K562 (cell line): ENCODE measurements at regions not wholly inside any gene's neighbourhood (a gene's known extent, or its start where the extent isn't known, plus 50 kb on each side); places are given as distances from the start of the nearest gene placed in this dataset.

ENCODE experiments used
- CBFA2T2 ChIP-seq: fragments of 450-650 bp; conservative IDR thresholded peaks from 2 replicates; pipeline ENCODE4 v1.6.1; 2017; ENCODE audit warnings: mild to moderate bottlenecking
- CTCF ChIP-seq, 3 experiments: IDR thresholded peaks in 2 of 3; conservative IDR thresholded peaks in 1 of 3; 2 replicates each; pipeline ENCODE4 v1.5.1; 2011 to 2012; ENCODE audit warnings: low read length in 3 of 3, mild to moderate bottlenecking in 3 of 3, control low read depth in 2 of 3, improper control_type of control experiment in 1 of 3, inconsistent platforms in 1 of 3, low read depth in 1 of 3, mixed read lengths in 1 of 3, moderate library complexity in 1 of 3; ENCODE audit not compliant: insufficient read depth in 2 of 3
- ELK1 ChIP-seq: sonication (generic); formaldehyde crosslinking; IDR thresholded peaks from 2 replicates; pipeline ENCODE4 v1.8.1; 2022; ENCODE audit warnings: missing genetic modification reagents
- FOXM1 ChIP-seq, 2 experiments: fragments of 450-650 bp in 1 of 2; sonication (generic) in 1 of 2; formaldehyde crosslinking in 1 of 2; IDR thresholded peaks; 2 replicates each; pipeline versions ENCODE4 v1.6.1 to v1.9.0; 2017 to 2022; ENCODE audit warnings: low read depth in 2 of 2, mild to moderate bottlenecking in 2 of 2, missing genetic modification reagents in 1 of 2, moderate library complexity in 1 of 2
- HBP1 ChIP-seq: fragments of 450-650 bp; formaldehyde crosslinking; IDR thresholded peaks from 2 replicates; pipeline ENCODE4 v1.4.0; 2022; ENCODE audit warnings: missing genetic modification characterization
- KDM5B ChIP-seq: fragments of 200-600 bp; sonication (generic); IDR thresholded peaks from 2 replicates; pipeline ENCODE4 v1.6.1; 2012; ENCODE audit warnings: low read depth, mild to moderate bottlenecking, moderate library complexity, low read length, control low read depth, inconsistent platforms; ENCODE audit not compliant: insufficient replicate concordance
- PHF8 ChIP-seq: fragments of 200-600 bp; sonication (generic); IDR thresholded peaks from 2 replicates; pipeline ENCODE4 v1.6.1; 2012; ENCODE audit warnings: mixed run types, mild to moderate bottlenecking, inconsistent platforms, low read length, moderate library complexity, borderline replicate concordance
- ZBED1 ChIP-seq: IDR thresholded peaks from 2 replicates; pipeline ENCODE4 v1.6.1; 2014
- ZNF274 ChIP-seq: IDR thresholded peaks from 2 replicates; pipeline ENCODE4 v1.6.1; 2011; ENCODE audit warnings: low read depth, mild to moderate bottlenecking, low read length, moderate library complexity, borderline replicate concordance

- TF ChIP-seq ZNF274 = no peak
- TF ChIP-seq CTCF (IDR thresholded peaks at IDR 0.05 in 2 of 3, conservative IDR thresholded peaks at IDR 0.05 in 1 of 3; ENCODE audit: insufficient read depth in 2 of 3, low read depth in 1 of 3, low read length in 3 of 3) = no peak
- no peak for TF ChIP-seq ELK1 (CRISPR knock-in tag)
- TF ChIP-seq CBFA2T2 = no peak
- no peak for TF ChIP-seq PHF8
- TF ChIP-seq FOXM1 (IDR thresholded peaks at IDR 0.05; ENCODE audit: low read depth) = no peak
- no peak for TF ChIP-seq FOXM1 (CRISPR knock-in tag; IDR thresholded peaks at IDR 0.05; ENCODE audit: low read depth)
- TF ChIP-seq HBP1 (CRISPR knock-in tag) = no peak
- no peak for TF ChIP-seq KDM5B
- TF ChIP-seq ZBED1 = no peak
Observed at GRCh38 chr10:52997007-52997406, 224.4 kb upstream of the MBL2 start.
